ENCODE measurements at regions not wholly inside any gene's neighbourhood (a gene's known extent, or its start where the extent isn't known, plus 50 kb on each side); places are given as distances from the start of the nearest gene placed in this dataset.

- TF ChIP-seq GATA3 (IDR thresholded peaks at IDR 0.05; ENCODE audit: low read depth, low read length) (no peak), GATA2 (IDR thresholded peaks at IDR 0.05; ENCODE audit: low read depth, low read length) (no peak)
These were observed 398.6 kb downstream of the PSAT1 start for GRCh38 chr9:78695519-78695918.

Measured in SH-SY5Y (cell line).